Mucosa of rectum (tissue), 2 donors: ENCODE measurements at regions not wholly inside any gene's neighbourhood (a gene's known extent, or its start where the extent isn't known, plus 50 kb on each side); places are given as distances from the start of the nearest gene placed in this dataset.

Experiments used
- H3K27ac ChIP-seq, 2 donors: one replicate each; pipeline ENCODE4 v1.7.0; 2013; ENCODE audit warnings: inconsistent platforms in 2 of 2, low read depth in 2 of 2, low read length in 2 of 2
- H3K27me3 ChIP-seq, 2 donors: one replicate each; pipeline ENCODE4 v1.7.0; 2013; ENCODE audit warnings: low read length in 2 of 2; ENCODE audit not compliant: control insufficient read depth in 2 of 2, insufficient read depth in 2 of 2
- H3K36me3 ChIP-seq, 2 donors: one replicate each; pipeline ENCODE4 v1.7.0; 2013; ENCODE audit warnings: low read length in 2 of 2; ENCODE audit not compliant: control insufficient read depth in 2 of 2, insufficient read depth in 2 of 2
- H3K4me1 ChIP-seq, 2 donors: one replicate each; pipeline ENCODE4 v1.7.0; 2013; ENCODE audit warnings: low read length in 2 of 2, mild to moderate bottlenecking in 1 of 2; ENCODE audit not compliant: control insufficient read depth in 2 of 2, insufficient read depth in 2 of 2
- H3K4me3 ChIP-seq, 2 donors: one replicate each; pipeline ENCODE4 v1.7.0; 2013; ENCODE audit warnings: low read length in 2 of 2
- H3K9ac ChIP-seq, 2 donors: one replicate each; pipeline ENCODE4 v1.7.0; 2013; ENCODE audit warnings: low read length in 2 of 2, low read depth in 1 of 2, mild to moderate bottlenecking in 1 of 2
- H3K9me3 ChIP-seq, 2 donors: one replicate each; pipeline ENCODE4 v1.7.0; 2013; ENCODE audit warnings: low read length in 2 of 2; ENCODE audit not compliant: control insufficient read depth in 2 of 2
- donor health status: healthy.
- donor health status: Normal muscosa, but diverticular disease.

DNA sequence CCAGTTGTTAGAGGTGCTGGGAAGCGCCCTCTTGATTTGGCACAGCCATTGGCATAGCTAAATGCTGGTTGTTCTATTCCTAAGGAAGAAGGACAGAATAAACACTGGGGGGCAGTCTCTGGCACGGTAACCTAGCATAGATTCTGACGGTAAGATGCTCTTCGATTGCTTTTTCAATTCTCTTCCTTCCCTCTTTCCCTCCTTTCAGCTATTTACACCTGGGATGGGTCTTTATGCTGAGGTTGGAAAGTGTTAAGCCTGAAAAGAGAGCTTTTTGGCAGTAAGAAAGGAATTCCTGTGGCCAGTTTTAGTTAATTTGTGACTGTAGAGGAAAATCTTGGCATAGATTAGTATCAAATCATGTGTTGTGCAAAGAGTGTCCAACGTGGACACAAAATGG, 162.8 kb downstream of the SNAPC1 start:
- H3K4me3 ChIP-seq, result no peak overlapping the region
- H3K27ac ChIP-seq, result no peak overlapping the region
- H3K9ac ChIP-seq, result no peak overlapping the region
- H3K9me3 ChIP-seq, result no peaks in the 10 kb centered on the region
- H3K27me3 ChIP-seq, result peaks cover 0 to 1% of the 10 kb centered on the region in 2 donors
- no peaks in the 10 kb centered on the region for H3K36me3 ChIP-seq
- no peaks in the 10 kb centered on the region for H3K4me1 ChIP-seq

DNA sequence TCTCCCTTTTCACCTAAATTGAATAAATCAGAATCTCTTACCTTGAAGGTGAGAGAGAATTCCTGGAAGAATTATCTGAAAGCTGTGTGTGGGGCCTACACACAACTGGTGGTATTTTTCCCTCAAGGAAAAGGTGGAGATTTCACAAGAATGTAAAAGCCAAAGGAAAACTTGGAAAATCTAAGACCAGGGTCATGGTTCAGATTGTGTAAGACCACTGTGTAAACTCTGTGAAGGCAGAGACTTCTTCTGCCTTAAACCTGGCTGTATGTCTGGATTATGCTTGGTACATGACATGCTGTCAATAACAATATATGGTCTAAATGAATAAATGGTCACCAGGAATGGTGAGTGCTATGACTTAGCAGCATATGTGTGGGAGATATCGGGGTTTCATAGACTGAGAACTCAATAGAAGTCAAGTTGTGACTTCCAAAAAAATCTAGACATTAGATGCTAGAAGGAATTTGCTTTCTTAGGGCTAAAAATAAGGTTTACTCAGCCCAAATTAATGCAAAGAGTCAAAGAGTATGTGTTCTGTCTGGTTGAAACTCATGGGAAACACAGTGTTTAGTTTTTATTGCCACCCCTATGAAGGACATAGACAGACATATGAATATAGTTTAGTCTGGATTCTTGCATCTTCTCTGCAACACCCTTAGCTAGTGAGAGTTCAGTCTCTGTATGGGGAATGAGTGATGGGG, 163.7 kb downstream of the SNAPC1 start:
- Histone ChIP-seq H3K4me1 (no peaks in the 10 kb centered on the region), H3K36me3 (no peaks in the 10 kb centered on the region), H3K4me3 (no peak overlapping the region), H3K9me3 (no peaks in the 10 kb centered on the region), H3K9ac (no peak overlapping the region), H3K27ac (no peak overlapping the region), H3K27me3 (peaks cover 0 to 2% of the 10 kb centered on the region in 2 donors)

DNA sequence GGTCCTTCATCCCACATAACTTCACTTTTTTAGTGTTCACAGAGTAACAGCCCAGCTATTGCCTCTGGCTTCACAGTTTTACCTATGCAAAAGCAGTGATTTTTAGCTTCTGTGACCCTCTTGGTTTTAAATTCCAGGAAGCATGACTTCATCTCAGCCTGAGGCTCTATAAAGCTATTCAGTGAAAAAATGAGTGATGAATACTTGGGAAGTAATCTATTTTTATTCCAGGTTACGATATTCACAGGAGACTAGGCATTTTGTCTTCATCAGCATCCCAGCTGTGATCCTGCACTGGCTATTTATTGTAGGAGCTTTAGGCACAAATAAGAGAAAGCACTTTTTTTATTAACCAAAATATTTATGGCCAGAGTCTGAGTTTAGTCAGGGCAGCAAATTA, 164.8 kb downstream of the SNAPC1 start:
- Histone ChIP-seq H3K27ac (no peak overlapping the region), H3K27me3 (peaks cover 0 to 2% of the 10 kb centered on the region in 2 donors), H3K9me3 (no peaks in the 10 kb centered on the region), H3K9ac (no peak overlapping the region), H3K36me3 (no peaks in the 10 kb centered on the region), H3K4me1 (no peaks in the 10 kb centered on the region), H3K4me3 (no peak overlapping the region)

- Histone ChIP-seq H3K4me3 (no peak overlapping the region), H3K9me3 (no peaks in the 10 kb centered on the region), H3K9ac (no peak overlapping the region), H3K4me1 (no peaks in the 10 kb centered on the region), H3K27me3 (peaks cover 0 to 2% of the 10 kb centered on the region in 2 donors), H3K36me3 (no peaks in the 10 kb centered on the region), H3K27ac (no peak overlapping the region)
Observed at GRCh38 chr14:61927520-61927919, 165.3 kb downstream of the SNAPC1 start.

DNA sequence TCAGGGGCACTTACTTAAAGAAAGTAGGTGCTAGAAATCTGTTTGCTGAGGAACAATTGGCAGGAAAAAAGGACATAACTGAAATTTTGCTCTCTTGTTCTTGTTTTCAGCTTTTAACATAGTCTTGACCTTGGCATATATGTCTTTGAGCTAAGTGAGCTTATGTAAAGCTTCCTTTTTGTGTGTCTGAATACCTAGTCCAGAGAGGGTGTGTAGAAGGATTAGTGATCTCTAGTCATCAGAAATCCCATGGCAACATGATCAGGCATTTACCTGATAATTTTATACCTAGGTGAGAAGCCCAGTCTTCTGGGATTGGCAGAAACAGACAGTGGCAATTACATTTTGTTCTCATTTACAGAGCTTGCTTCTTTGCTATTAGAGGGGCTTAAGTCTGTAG, 166.1 kb downstream of the SNAPC1 start:
- Histone ChIP-seq H3K4me1 (no peaks in the 10 kb centered on the region), H3K9ac (no peak overlapping the region), H3K27ac (no peak overlapping the region), H3K36me3 (no peaks in the 10 kb centered on the region), H3K27me3 (peaks cover under 1 to 2% of the 10 kb centered on the region in 2 donors), H3K9me3 (no peaks in the 10 kb centered on the region), H3K4me3 (no peak overlapping the region)

DNA sequence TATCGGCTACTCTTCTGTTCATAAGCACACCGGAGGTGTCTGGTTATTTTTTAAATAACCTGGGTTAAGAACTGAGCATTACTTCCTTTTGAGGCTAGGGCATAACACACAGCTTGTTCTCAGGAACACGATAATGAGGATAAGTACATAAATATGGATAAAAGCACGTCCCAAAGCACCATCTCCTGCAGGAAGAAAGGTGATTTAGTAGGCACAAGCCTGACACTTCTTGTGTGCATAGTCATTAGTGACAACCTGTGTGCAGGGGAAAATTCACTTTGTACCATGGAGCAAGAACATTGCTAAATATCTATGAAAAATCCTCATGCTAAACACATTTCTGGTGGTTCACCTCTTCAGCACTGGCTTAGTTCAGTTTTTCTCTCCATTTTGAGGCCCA, 166.5 kb downstream of the SNAPC1 start:
- H3K27ac ChIP-seq, result no peak overlapping the region
- H3K9ac ChIP-seq, result no peak overlapping the region
- H3K4me3 ChIP-seq, result no peak overlapping the region
- H3K9me3 ChIP-seq, result no peaks in the 10 kb centered on the region
- no peaks in the 10 kb centered on the region for H3K4me1 ChIP-seq
- peaks cover 2 to 3% of the 10 kb centered on the region in 2 donors for H3K27me3 ChIP-seq
- no peaks in the 10 kb centered on the region for H3K36me3 ChIP-seq

DNA sequence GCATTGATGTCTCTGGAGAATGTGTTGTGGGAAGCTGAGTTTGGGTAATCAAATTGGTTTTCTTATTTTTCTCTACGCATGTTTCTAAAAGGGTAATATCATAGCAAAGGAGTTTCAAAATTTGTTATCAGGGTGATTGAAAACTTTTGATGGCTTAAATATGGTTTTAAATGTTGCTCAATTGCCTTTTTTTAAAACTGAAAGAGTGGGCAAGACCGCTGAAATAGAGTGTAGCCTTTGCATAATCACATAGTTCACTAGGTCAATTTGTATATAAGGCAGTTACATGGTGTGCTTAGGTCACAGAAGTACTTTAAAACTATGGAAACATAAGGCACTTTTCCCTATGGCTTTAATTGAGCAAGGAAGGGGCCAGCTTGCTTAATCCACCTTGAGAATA, 167.4 kb downstream of the SNAPC1 start:
- Histone ChIP-seq H3K27ac (no peak overlapping the region), H3K9me3 (no peaks in the 10 kb centered on the region), H3K9ac (no peak overlapping the region), H3K4me1 (no peaks in the 10 kb centered on the region), H3K27me3 (peaks cover 2 to 3% of the 10 kb centered on the region in 2 donors), H3K4me3 (no peak overlapping the region), H3K36me3 (no peaks in the 10 kb centered on the region)

DNA sequence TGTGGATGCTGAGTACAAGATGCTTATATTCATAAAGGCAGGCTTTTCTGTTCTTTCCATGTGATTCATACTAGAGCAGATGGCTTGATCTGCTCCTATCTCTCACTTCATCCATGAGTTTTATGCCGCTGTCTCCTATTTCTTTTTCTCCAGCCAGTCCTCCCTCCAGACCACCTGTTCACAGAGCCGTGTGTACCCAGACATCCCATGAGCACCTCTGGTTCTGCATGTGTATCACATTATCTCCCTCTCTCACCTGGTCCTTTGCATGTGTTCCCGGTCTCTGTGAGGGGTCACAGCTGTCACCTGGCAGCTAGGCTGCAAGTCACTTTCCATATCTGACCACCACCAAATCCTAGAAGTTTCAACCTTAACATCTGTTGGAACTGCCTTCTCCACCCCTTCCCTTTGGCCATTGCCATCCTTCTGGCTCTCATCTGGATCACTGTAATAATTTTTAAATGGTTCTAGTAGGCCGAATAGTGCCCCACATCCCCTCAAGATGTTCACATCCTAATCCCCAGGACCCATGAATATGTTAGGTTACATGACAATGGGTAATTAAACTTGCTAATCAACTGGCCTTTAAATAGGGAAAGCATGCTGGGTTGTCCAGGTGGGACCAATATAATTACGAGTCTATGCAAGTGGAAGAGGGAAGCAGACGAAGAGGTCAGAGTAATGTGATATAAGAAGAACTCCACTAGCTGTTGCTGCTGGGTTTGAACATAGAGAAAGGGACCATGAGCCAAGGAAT, 168.1 kb downstream of the SNAPC1 start:
- Histone ChIP-seq H3K9me3 (no peaks in the 10 kb centered on the region), H3K4me1 (no peaks in the 10 kb centered on the region), H3K27ac (no peak overlapping the region), H3K4me3 (no peak overlapping the region), H3K27me3 (peaks cover 2 to 3% of the 10 kb centered on the region in 2 donors), H3K9ac (no peak overlapping the region), H3K36me3 (no peaks in the 10 kb centered on the region)

- Histone ChIP-seq H3K9me3 (no peaks in the 10 kb centered on the region), H3K4me1 (no peaks in the 10 kb centered on the region), H3K4me3 (no peak overlapping the region), H3K9ac (no peak overlapping the region), H3K36me3 (no peaks in the 10 kb centered on the region), H3K27ac (no peak overlapping the region), H3K27me3 (peaks cover 4 to 9% of the 10 kb centered on the region in 2 donors)
Observed at GRCh38 chr14:61932974-61933373, 170.8 kb downstream of the SNAPC1 start.

- Histone ChIP-seq H3K36me3 (no peaks in the 10 kb centered on the region), H3K4me3 (no peak overlapping the region), H3K4me1 (no peaks in the 10 kb centered on the region), H3K9ac (no peak overlapping the region), H3K27me3 (peaks cover 8 to 9% of the 10 kb centered on the region in 2 donors), H3K9me3 (no peaks in the 10 kb centered on the region), H3K27ac (no peak overlapping the region)
Observed at GRCh38 chr14:61934385-61934784, 172.2 kb downstream of the SNAPC1 start.
